ENCODE measurements at regions not wholly inside any gene's neighbourhood (a gene's known extent, or its start where the extent isn't known, plus 50 kb on each side); places are given as distances from the start of the nearest gene placed in this dataset.

DNA sequence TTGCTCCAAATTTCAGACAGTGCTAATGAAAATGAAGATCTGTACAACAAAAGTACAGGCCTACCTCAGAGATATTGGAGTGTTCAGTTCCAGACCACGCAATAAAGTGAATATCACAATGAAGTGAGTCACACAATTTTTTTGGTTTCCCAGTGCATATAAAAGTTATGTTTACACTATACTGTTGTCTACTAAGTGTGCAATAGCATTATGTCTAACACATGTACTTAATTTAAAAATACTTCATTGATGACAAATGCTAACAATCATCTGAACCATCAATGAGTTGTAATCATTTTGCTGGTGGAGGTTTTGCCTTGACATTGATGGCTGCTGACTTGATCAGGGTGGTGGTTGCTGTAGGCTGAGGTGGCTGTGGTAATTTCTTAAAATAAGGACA is 60.6 kb upstream of the E2F8 start:
- H3K27ac ChIP-seq (ENCODE audit: low read depth, low read length) = no peak overlapping the region
- no peaks in the 10 kb centered on the region for H3F3A ChIP-seq (ENCODE audit: control insufficient read depth, insufficient read depth)
- H3K36me3 ChIP-seq (ENCODE audit: control insufficient read depth, low read length) = no peaks in the 10 kb centered on the region
- H3K9me2 ChIP-seq (replicated peaks; ENCODE audit: control insufficient read depth, low read length) = no peaks in the 10 kb centered on the region
- no peaks in the 10 kb centered on the region for H4K20me1 ChIP-seq (ENCODE audit: control insufficient read depth, insufficient read depth, low read depth, low read length)
- TF ChIP-seq CTCF (IDR thresholded peaks at IDR 0.05; ENCODE audit: low read depth, low read length, poor library complexity, severe bottlenecking) = no peak
- TF ChIP-seq EZH2phosphoT487 (IDR thresholded peaks at IDR 0.05; ENCODE audit: borderline replicate concordance, low read length) = no peak
- no peaks in the 10 kb centered on the region for H3K79me2 ChIP-seq (ENCODE audit: control insufficient read depth, low read length)
- no peak overlapping the region for H3K4me3 ChIP-seq (ENCODE audit: low read length)
- H3K4me2 ChIP-seq (ENCODE audit: low read length) = no peak overlapping the region
- H3K9me3 ChIP-seq (ENCODE audit: control insufficient read depth, insufficient read depth, low read length) = no peaks in the 10 kb centered on the region
- H3K4me1 ChIP-seq (ENCODE audit: control insufficient read depth, low read length) = no peaks in the 10 kb centered on the region
- H3K27me3 ChIP-seq (ENCODE audit: control insufficient read depth, low read length) = peaks cover 15% of the 10 kb centered on the region

GRCh38 chr11:19294444-19294843 is 53.7 kb upstream of the E2F8 start:
- H3F3A ChIP-seq (ENCODE audit: control insufficient read depth, insufficient read depth) = no peaks in the 10 kb centered on the region
- no peak overlapping the region for H3K4me2 ChIP-seq (ENCODE audit: low read length)
- H3K27me3 ChIP-seq (ENCODE audit: control insufficient read depth, low read length) = peaks cover 7% of the 10 kb centered on the region
- H3K4me3 ChIP-seq (ENCODE audit: low read length) = no peak overlapping the region
- no peaks in the 10 kb centered on the region for H3K4me1 ChIP-seq (ENCODE audit: control insufficient read depth, low read length)
- no peaks in the 10 kb centered on the region for H3K36me3 ChIP-seq (ENCODE audit: control insufficient read depth, low read length)
- H3K9me3 ChIP-seq (ENCODE audit: control insufficient read depth, insufficient read depth, low read length) = no peaks in the 10 kb centered on the region
- H3K9me2 ChIP-seq (replicated peaks; ENCODE audit: control insufficient read depth, low read length) = no peaks in the 10 kb centered on the region
- H3K79me2 ChIP-seq (ENCODE audit: control insufficient read depth, low read length) = no peaks in the 10 kb centered on the region
- H3K27ac ChIP-seq (ENCODE audit: low read depth, low read length) = no peak overlapping the region
- no peak for TF ChIP-seq EZH2phosphoT487 (IDR thresholded peaks at IDR 0.05; ENCODE audit: borderline replicate concordance, low read length)
- TF ChIP-seq CTCF (IDR thresholded peaks at IDR 0.05; ENCODE audit: low read depth, low read length, poor library complexity, severe bottlenecking) = no peak
- H4K20me1 ChIP-seq (ENCODE audit: control insufficient read depth, insufficient read depth, low read depth, low read length) = no peaks in the 10 kb centered on the region

GRCh38 chr11:19291064-19291463 is 50.3 kb upstream of the E2F8 start:
- no peaks in the 10 kb centered on the region for H3F3A ChIP-seq (ENCODE audit: control insufficient read depth, insufficient read depth)
- H3K9me3 ChIP-seq (ENCODE audit: control insufficient read depth, insufficient read depth, low read length) = no peaks in the 10 kb centered on the region
- H3K4me3 ChIP-seq (ENCODE audit: low read length) = no peak overlapping the region
- H3K36me3 ChIP-seq (ENCODE audit: control insufficient read depth, low read length) = no peaks in the 10 kb centered on the region
- no peaks in the 10 kb centered on the region for H3K4me1 ChIP-seq (ENCODE audit: control insufficient read depth, low read length)
- H3K9me2 ChIP-seq (replicated peaks; ENCODE audit: control insufficient read depth, low read length) = no peaks in the 10 kb centered on the region
- no peak overlapping the region for H3K27ac ChIP-seq (ENCODE audit: low read depth, low read length)
- no peak for TF ChIP-seq EZH2phosphoT487 (IDR thresholded peaks at IDR 0.05; ENCODE audit: borderline replicate concordance, low read length)
- TF ChIP-seq CTCF (IDR thresholded peaks at IDR 0.05; ENCODE audit: low read depth, low read length, poor library complexity, severe bottlenecking) = no peak
- H4K20me1 ChIP-seq (ENCODE audit: control insufficient read depth, insufficient read depth, low read depth, low read length) = no peaks in the 10 kb centered on the region
- H3K79me2 ChIP-seq (ENCODE audit: control insufficient read depth, low read length) = no peaks in the 10 kb centered on the region
- no peak overlapping the region for H3K4me2 ChIP-seq (ENCODE audit: low read length)
- H3K27me3 ChIP-seq (ENCODE audit: control insufficient read depth, low read length) = no peaks in the 10 kb centered on the region
